ENCODE measurements at regions not wholly inside any gene's neighbourhood (a gene's known extent, or its start where the extent isn't known, plus 50 kb on each side); places are given as distances from the start of the nearest gene placed in this dataset.
"Not testable (repeated sequence)": the region's sequence is repeated elsewhere in the genome, so short reads cannot be mapped to it uniquely, and the experiment has no call there.

- DNase-seq (ENCODE audit: low read depth): no peak
These were observed 1108.4 kb upstream of the TMEM132C start for GRCh38 chr12:127158385-127159061.

GRCh38 chr12:127161466-127161865, 1105.5 kb upstream of the TMEM132C start:
- no peak for DNase-seq (ENCODE audit: low read depth)

GRCh38 chr12:127162307-127162706, 1104.7 kb upstream of the TMEM132C start:
- DNase-seq (ENCODE audit: low read depth): no peak

- peak; percentile 49 for DNase-seq (ENCODE audit: low read depth)
These were observed 1104.1 kb upstream of the TMEM132C start for GRCh38 chr12:127162902-127163301.

GRCh38 chr12:127165567-127166392, 1101.2 kb upstream of the TMEM132C start:
- DNase-seq (ENCODE audit: low read depth): peak; percentile 46

GRCh38 chr12:127169321-127170181, 1097.4 kb upstream of the TMEM132C start:
- DNase-seq (ENCODE audit: low read depth): no peak

GRCh38 chr12:127170226-127171180, 1096.5 kb upstream of the TMEM132C start:
- DNase-seq (ENCODE audit: low read depth): no peak

GRCh38 chr12:127172861-127173260, 1094.1 kb upstream of the TMEM132C start:
- DNase-seq (ENCODE audit: low read depth): no peak

- DNase-seq (ENCODE audit: low read depth): not testable (repeated sequence)
These were observed 1093.0 kb upstream of the TMEM132C start for GRCh38 chr12:127173971-127174370.

GRCh38 chr12:127174881-127175280, 1092.1 kb upstream of the TMEM132C start:
- no peak for DNase-seq (ENCODE audit: low read depth)

- no peak for DNase-seq (ENCODE audit: low read depth)
These were observed 1091.6 kb upstream of the TMEM132C start for GRCh38 chr12:127175361-127175760.

GRCh38 chr12:127176804-127177203, 1090.2 kb upstream of the TMEM132C start:
- DNase-seq (ENCODE audit: low read depth): no peak

- DNase-seq (ENCODE audit: low read depth): no peak
These were observed 1088.9 kb upstream of the TMEM132C start for GRCh38 chr12:127178052-127178451.

GRCh38 chr12:127178463-127178862, 1088.5 kb upstream of the TMEM132C start:
- DNase-seq (ENCODE audit: low read depth): no peak

GRCh38 chr12:127179176-127179575, 1087.8 kb upstream of the TMEM132C start:
- no peak for DNase-seq (ENCODE audit: low read depth)

- no peak for DNase-seq (ENCODE audit: low read depth)
These were observed 1085.0 kb upstream of the TMEM132C start for GRCh38 chr12:127182018-127182417.

- no peak for DNase-seq (ENCODE audit: low read depth)
These were observed 1077.0 kb upstream of the TMEM132C start for GRCh38 chr12:127189992-127190391.

- DNase-seq (ENCODE audit: low read depth): peak; percentile 82
These were observed 1075.8 kb upstream of the TMEM132C start for GRCh38 chr12:127191129-127191528.

GRCh38 chr12:127192391-127192790, 1074.6 kb upstream of the TMEM132C start:
- DNase-seq (ENCODE audit: low read depth): no peak

- DNase-seq (ENCODE audit: low read depth): no peak
These were observed 1073.6 kb upstream of the TMEM132C start for GRCh38 chr12:127193341-127193740.

GRCh38 chr12:127194176-127194575, 1072.8 kb upstream of the TMEM132C start:
- no peak for DNase-seq (ENCODE audit: low read depth)
